ENCODE measurements at regions not wholly inside any gene's neighbourhood (a gene's known extent, or its start where the extent isn't known, plus 50 kb on each side); places are given as distances from the start of the nearest gene placed in this dataset.

- intact Hi-C loops (cut with DNase I, micrococcal nuclease) = no loop called here
- no peaks in the 10 kb centered on the region for H3K4me1 Mint-ChIP-seq (ENCODE audit: low read depth)
- no peak overlapping the region for H3K4me3 Mint-ChIP-seq
- Histone ChIP-seq H3K27ac (ENCODE audit: low read depth in 1 of 2, low read length in 2 of 2) (no peak overlapping the region), H3K4me1 (ENCODE audit: insufficient read depth, low read length) (no peaks in the 10 kb centered on the region), H3K4me3 (ENCODE audit: low read length) (no peak overlapping the region), H3K9me3 (ENCODE audit: control insufficient read depth in 1 of 2, insufficient read depth in 1 of 2, low read length in 2 of 2) (no peaks in the 10 kb centered on the region), H3K36me3 (ENCODE audit: insufficient read depth, low read length) (no peaks in the 10 kb centered on the region), H3K27me3 (ENCODE audit: control insufficient read depth in 1 of 2, insufficient read depth in 2 of 2, low read length in 2 of 2) (no peaks in the 10 kb centered on the region)
- TF ChIP-seq, protein P1, sequence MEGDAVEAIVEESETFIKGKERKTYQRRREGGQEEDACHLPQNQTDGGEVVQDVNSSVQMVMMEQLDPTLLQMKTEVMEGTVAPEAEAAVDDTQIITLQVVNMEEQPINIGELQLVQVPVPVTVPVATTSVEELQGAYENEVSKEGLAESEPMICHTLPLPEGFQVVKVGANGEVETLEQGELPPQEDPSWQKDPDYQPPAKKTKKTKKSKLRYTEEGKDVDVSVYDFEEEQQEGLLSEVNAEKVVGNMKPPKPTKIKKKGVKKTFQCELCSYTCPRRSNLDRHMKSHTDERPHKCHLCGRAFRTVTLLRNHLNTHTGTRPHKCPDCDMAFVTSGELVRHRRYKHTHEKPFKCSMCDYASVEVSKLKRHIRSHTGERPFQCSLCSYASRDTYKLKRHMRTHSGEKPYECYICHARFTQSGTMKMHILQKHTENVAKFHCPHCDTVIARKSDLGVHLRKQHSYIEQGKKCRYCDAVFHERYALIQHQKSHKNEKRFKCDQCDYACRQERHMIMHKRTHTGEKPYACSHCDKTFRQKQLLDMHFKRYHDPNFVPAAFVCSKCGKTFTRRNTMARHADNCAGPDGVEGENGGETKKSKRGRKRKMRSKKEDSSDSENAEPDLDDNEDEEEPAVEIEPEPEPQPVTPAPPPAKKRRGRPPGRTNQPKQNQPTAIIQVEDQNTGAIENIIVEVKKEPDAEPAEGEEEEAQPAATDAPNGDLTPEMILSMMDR (IDR thresholded peaks at IDR 0.05) = no peak
- H3K27ac Mint-ChIP-seq = no peak overlapping the region
- DNase-seq = no peak
- no peak for ATAC-seq (ENCODE audit: poor library complexity)
- ChIA-PET POLR2A (no interaction called here), CTCF (no interaction called here)
- H3K9me3 Mint-ChIP-seq = no peaks in the 10 kb centered on the region
- no peaks in the 10 kb centered on the region for H3K27me3 Mint-ChIP-seq
- H3K36me3 Mint-ChIP-seq (ENCODE audit: low read depth) = no peaks in the 10 kb centered on the region
Measured at GRCh38 chr3:28933337-28933736, 347.5 kb upstream of the RBMS3 start.

DNA sequence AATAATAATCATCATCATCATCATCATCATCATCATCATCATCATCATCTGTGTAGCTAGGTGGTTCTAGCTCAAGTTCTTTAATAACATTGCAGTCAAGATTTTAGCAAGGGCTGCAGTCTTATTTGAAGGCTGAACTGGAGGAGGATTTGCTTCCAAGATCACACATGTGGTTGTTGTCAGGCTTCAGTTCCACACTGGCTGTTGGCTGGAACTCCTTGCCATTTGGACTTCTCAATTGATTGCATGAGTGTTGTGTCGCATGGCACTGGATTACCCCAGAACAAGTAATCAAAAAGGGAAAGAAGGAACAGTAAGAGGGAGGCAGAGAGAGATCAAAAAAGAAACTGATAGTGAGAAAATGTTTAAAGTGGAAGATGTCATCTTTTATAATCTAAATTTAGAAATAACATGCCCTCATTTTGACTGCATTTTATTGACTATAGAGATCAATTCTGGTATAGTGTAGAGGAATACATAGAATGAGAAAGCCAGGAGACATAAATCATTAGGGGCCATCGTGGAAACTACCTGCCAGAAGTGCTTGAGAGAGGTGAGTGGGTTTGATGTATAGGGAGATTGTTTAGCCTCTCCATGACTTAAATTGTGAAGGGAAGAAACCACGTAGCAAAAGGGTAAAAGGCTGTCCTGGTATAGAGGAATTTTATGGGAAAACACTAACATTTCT lies 346.6 kb upstream of the RBMS3 start:
- intact Hi-C loops (cut with DNase I, micrococcal nuclease) = no loop called here
- Histone ChIP-seq H3K4me3 (ENCODE audit: low read length) (no peak overlapping the region), H3K4me1 (ENCODE audit: insufficient read depth, low read length) (no peaks in the 10 kb centered on the region), H3K27me3 (ENCODE audit: control insufficient read depth in 1 of 2, insufficient read depth in 2 of 2, low read length in 2 of 2) (no peaks in the 10 kb centered on the region), H3K9me3 (ENCODE audit: control insufficient read depth in 1 of 2, insufficient read depth in 1 of 2, low read length in 2 of 2) (no peaks in the 10 kb centered on the region), H3K36me3 (ENCODE audit: insufficient read depth, low read length) (no peaks in the 10 kb centered on the region), H3K27ac (ENCODE audit: low read depth in 1 of 2, low read length in 2 of 2) (no peak overlapping the region)
- TF ChIP-seq, protein P1 (IDR thresholded peaks at IDR 0.05) = no peak
- H3K36me3 Mint-ChIP-seq (ENCODE audit: low read depth) = no peaks in the 10 kb centered on the region
- no peaks in the 10 kb centered on the region for H3K4me1 Mint-ChIP-seq (ENCODE audit: low read depth)
- DNase-seq = no peak
- H3K27ac Mint-ChIP-seq = no peak overlapping the region
- H3K27me3 Mint-ChIP-seq = no peaks in the 10 kb centered on the region
- ChIA-PET CTCF (no interaction called here), POLR2A (no interaction called here)
- no peak for ATAC-seq (ENCODE audit: poor library complexity)
- no peaks in the 10 kb centered on the region for H3K9me3 Mint-ChIP-seq
- no peak overlapping the region for H3K4me3 Mint-ChIP-seq

DNA sequence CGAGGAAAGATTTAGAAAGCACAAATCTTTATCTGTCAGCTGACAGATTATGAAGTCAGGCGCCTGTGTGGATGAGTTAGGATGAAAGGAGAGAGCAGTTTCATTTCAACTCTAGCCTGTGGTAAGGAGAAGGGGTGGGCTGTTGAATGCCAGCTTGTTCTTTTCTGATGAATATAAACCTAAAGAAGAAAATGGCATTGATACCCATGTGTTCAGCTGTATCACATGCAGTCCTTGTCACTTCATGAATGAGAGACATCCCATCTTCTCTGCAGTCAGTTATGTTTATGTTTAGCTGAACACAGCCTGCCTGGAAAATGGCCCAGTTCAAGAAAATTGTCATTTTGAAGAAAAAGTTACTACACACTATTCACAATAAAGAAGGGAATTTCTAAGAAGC lies 345.7 kb upstream of the RBMS3 start:
- Mint-ChIP-seq H3K9me3 (no peaks in the 10 kb centered on the region), H3K36me3 (ENCODE audit: low read depth) (no peaks in the 10 kb centered on the region), H3K27ac (no peak overlapping the region), H3K27me3 (no peaks in the 10 kb centered on the region), H3K4me1 (ENCODE audit: low read depth) (no peaks in the 10 kb centered on the region), H3K4me3 (no peak overlapping the region)
- intact Hi-C loops (cut with DNase I, micrococcal nuclease) = no loop called here
- ChIA-PET CTCF (no interaction called here), POLR2A (no interaction called here)
- Histone ChIP-seq H3K9me3 (ENCODE audit: control insufficient read depth in 1 of 2, insufficient read depth in 1 of 2, low read length in 2 of 2) (no peaks in the 10 kb centered on the region), H3K27ac (ENCODE audit: low read depth in 1 of 2, low read length in 2 of 2) (no peak overlapping the region), H3K4me3 (ENCODE audit: low read length) (no peak overlapping the region), H3K4me1 (ENCODE audit: insufficient read depth, low read length) (no peaks in the 10 kb centered on the region), H3K36me3 (ENCODE audit: insufficient read depth, low read length) (no peaks in the 10 kb centered on the region), H3K27me3 (ENCODE audit: control insufficient read depth in 1 of 2, insufficient read depth in 2 of 2, low read length in 2 of 2) (no peaks in the 10 kb centered on the region)
- TF ChIP-seq, protein P1 (IDR thresholded peaks at IDR 0.05) = no peak
- DNase-seq = no peak
- no peak for ATAC-seq (ENCODE audit: poor library complexity)
